ENCODE measurements at regions not wholly inside any gene's neighbourhood (a gene's known extent, or its start where the extent isn't known, plus 50 kb on each side); places are given as distances from the start of the nearest gene placed in this dataset.

DNA sequence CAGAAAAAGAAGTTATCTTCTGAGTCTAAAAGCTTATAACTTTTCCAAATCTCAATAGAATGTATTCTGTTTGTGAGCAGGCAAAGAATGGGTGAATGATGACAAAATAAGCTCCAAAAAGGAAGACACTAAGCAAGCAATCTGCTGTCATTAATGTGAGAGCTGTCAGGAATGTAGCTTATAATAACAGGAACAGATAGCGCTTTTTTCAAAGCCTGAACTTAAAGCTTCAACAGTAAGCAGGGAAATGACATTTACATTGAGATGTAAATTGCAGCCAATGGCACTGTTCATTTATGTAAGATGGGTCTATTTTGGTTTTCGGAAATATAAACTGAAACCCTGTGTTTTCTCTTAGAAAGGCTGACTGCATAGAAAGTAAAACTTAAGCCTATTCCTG, 1005.9 kb downstream of the PDHA2 start:
- TF ChIP-seq FOXM1 (IDR thresholded peaks at IDR 0.05; ENCODE audit: borderline replicate concordance, low read depth) (no peak), TAF1 (IDR thresholded peaks at IDR 0.05; ENCODE audit: low read depth) (no peak), CREB1 (IDR thresholded peaks at IDR 0.05; ENCODE audit: low read depth) (no peak), USF1 (IDR thresholded peaks at IDR 0.05) (no peak), RAD21 (IDR thresholded peaks at IDR 0.05; ENCODE audit: low read depth) (no peak), TCF12 (IDR thresholded peaks at IDR 0.05; ENCODE audit: low read depth) (no peak), CEBPB (IDR thresholded peaks at IDR 0.05) (no peak), TEAD4 (IDR thresholded peaks at IDR 0.05) (no peak), YY1 (IDR thresholded peaks at IDR 0.05; ENCODE audit: low read depth) (no peak), EP300 (IDR thresholded peaks at IDR 0.05; ENCODE audit: borderline replicate concordance) (no peak), REST (IDR thresholded peaks at IDR 0.05; ENCODE audit: low read depth) (no peak), EGR1 (IDR thresholded peaks at IDR 0.05) (no peak), NFIC (IDR thresholded peaks at IDR 0.05) (no peak), ZBTB7A (IDR thresholded peaks at IDR 0.05; ENCODE audit: low read depth) (no peak)
- TF ChIP-seq, protein P1, sequence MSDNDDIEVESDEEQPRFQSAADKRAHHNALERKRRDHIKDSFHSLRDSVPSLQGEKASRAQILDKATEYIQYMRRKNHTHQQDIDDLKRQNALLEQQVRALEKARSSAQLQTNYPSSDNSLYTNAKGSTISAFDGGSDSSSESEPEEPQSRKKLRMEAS (IDR thresholded peaks at IDR 0.05): no peak

- TF ChIP-seq TAF1 (IDR thresholded peaks at IDR 0.05; ENCODE audit: low read depth) (no peak), CEBPB (IDR thresholded peaks at IDR 0.05) (no peak), CREB1 (IDR thresholded peaks at IDR 0.05; ENCODE audit: low read depth) (no peak), TCF12 (IDR thresholded peaks at IDR 0.05; ENCODE audit: low read depth) (no peak), ZBTB7A (IDR thresholded peaks at IDR 0.05; ENCODE audit: low read depth) (no peak), YY1 (IDR thresholded peaks at IDR 0.05; ENCODE audit: low read depth) (no peak), NFIC (IDR thresholded peaks at IDR 0.05) (no peak)
Measured at GRCh38 chr4:96874657-96875056, 1034.8 kb downstream of the PDHA2 start.

DNA sequence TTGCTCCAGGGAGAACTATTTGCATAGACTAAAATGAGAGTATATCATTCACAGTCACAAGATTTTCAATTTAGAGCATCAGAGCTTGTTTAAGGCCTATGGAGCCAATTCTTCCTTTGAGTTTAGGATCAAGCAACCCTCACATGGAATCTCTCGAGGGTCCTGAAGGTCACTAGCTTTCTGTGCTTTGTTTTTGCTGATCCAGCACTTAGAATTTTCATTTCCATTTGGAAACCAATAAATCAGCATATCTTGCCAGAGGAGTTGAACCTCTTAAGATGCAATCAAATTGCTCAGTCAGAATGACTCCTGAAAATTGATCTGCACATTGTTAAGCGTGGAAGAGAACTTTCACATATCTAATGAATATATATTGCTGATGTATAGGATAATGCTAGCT, 1039.6 kb downstream of the PDHA2 start:
- TF ChIP-seq, protein P1 (IDR thresholded peaks at IDR 0.05): no peak
- TF ChIP-seq REST (IDR thresholded peaks at IDR 0.05; ENCODE audit: low read depth): no peak
- no peak for TF ChIP-seq TAF1 (IDR thresholded peaks at IDR 0.05; ENCODE audit: low read depth)
- TF ChIP-seq TCF12 (IDR thresholded peaks at IDR 0.05; ENCODE audit: low read depth): no peak
- TF ChIP-seq CEBPB (IDR thresholded peaks at IDR 0.05): no peak
- TF ChIP-seq CREB1 (IDR thresholded peaks at IDR 0.05; ENCODE audit: low read depth): no peak
- no peak for TF ChIP-seq YY1 (IDR thresholded peaks at IDR 0.05; ENCODE audit: low read depth)
- no peak for TF ChIP-seq EGR1 (IDR thresholded peaks at IDR 0.05)
- TF ChIP-seq TEAD4 (IDR thresholded peaks at IDR 0.05): no peak
- TF ChIP-seq USF1 (IDR thresholded peaks at IDR 0.05): no peak
- TF ChIP-seq FOXM1 (IDR thresholded peaks at IDR 0.05; ENCODE audit: borderline replicate concordance, low read depth): no peak
- TF ChIP-seq RAD21 (IDR thresholded peaks at IDR 0.05; ENCODE audit: low read depth): no peak
- TF ChIP-seq EP300 (IDR thresholded peaks at IDR 0.05; ENCODE audit: borderline replicate concordance): no peak
- no peak for TF ChIP-seq ZBTB7A (IDR thresholded peaks at IDR 0.05; ENCODE audit: low read depth)
- no peak for TF ChIP-seq NFIC (IDR thresholded peaks at IDR 0.05)

DNA sequence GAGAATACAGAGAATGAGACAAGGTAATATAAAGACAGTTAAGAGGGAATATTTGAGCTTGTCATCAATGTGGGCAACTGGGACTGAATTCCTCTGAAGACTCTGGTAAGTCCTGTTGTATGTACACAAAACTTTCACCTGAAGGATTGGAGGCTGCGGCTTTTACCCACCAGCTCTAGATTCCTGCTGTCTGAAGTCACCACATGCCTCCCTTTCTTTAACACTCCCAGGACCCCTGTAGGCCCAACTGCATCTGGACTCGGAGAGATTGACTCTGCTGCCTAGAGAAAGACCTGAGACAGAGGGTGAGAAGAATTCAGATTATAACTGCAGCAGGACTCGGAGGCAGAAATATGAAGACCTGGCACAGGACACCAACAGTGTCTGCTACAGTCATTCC, 1048.0 kb downstream of the PDHA2 start:
- no peak for TF ChIP-seq YY1 (IDR thresholded peaks at IDR 0.05; ENCODE audit: low read depth)
- no peak for TF ChIP-seq TAF1 (IDR thresholded peaks at IDR 0.05; ENCODE audit: low read depth)
- no peak for TF ChIP-seq USF1 (IDR thresholded peaks at IDR 0.05)

GRCh38 chr4:96894621-96895020, 1054.7 kb downstream of the PDHA2 start:
- TF ChIP-seq REST (IDR thresholded peaks at IDR 0.05; ENCODE audit: low read depth) (no peak), YY1 (IDR thresholded peaks at IDR 0.05; ENCODE audit: low read depth) (no peak), ZBTB7A (IDR thresholded peaks at IDR 0.05; ENCODE audit: low read depth) (no peak), USF1 (IDR thresholded peaks at IDR 0.05) (no peak), RAD21 (IDR thresholded peaks at IDR 0.05; ENCODE audit: low read depth) (no peak), NFIC (IDR thresholded peaks at IDR 0.05) (no peak), FOXM1 (IDR thresholded peaks at IDR 0.05; ENCODE audit: borderline replicate concordance, low read depth) (no peak), EGR1 (IDR thresholded peaks at IDR 0.05) (no peak), EP300 (IDR thresholded peaks at IDR 0.05; ENCODE audit: borderline replicate concordance) (no peak), TCF12 (IDR thresholded peaks at IDR 0.05; ENCODE audit: low read depth) (no peak)

Measured in Ishikawa (cell line).